Hepatocyte (in vitro differentiated cells): ENCODE measurements at regions not wholly inside any gene's neighbourhood (a gene's known extent, or its start where the extent isn't known, plus 50 kb on each side); places are given as distances from the start of the nearest gene placed in this dataset.

ENCODE experiments used
- EZH2 ChIP-seq: fragments of 200-600 bp; sonication (generic); IDR thresholded peaks from 2 replicates; pipeline ENCODE4 v1.6.1; 2016; ENCODE audit warnings: antibody characterized with exemption, mild to moderate bottlenecking, borderline replicate concordance
- EZH2phosphoT487 ChIP-seq: fragments of 200-600 bp; sonication (generic); IDR thresholded peaks from one replicate; pipeline ENCODE4 v1.6.1; 2018; ENCODE audit warnings: antibody characterized with exemption, mild to moderate bottlenecking, low read depth, moderate library complexity; ENCODE audit not compliant: unreplicated experiment, severe bottlenecking
- TF ChIP-seq, protein P1 (sequence below): fragments of 200-600 bp; sonication (generic); IDR thresholded peaks from 2 replicates; pipeline ENCODE4 v1.5.1; 2016; ENCODE audit warnings: antibody characterized with exemption, mild to moderate bottlenecking; ENCODE audit not compliant: poor library complexity

GRCh38 chr9:109725460-109725859 lies 54.5 kb upstream of the PALM2AKAP2 start:
- TF ChIP-seq, protein P1, sequence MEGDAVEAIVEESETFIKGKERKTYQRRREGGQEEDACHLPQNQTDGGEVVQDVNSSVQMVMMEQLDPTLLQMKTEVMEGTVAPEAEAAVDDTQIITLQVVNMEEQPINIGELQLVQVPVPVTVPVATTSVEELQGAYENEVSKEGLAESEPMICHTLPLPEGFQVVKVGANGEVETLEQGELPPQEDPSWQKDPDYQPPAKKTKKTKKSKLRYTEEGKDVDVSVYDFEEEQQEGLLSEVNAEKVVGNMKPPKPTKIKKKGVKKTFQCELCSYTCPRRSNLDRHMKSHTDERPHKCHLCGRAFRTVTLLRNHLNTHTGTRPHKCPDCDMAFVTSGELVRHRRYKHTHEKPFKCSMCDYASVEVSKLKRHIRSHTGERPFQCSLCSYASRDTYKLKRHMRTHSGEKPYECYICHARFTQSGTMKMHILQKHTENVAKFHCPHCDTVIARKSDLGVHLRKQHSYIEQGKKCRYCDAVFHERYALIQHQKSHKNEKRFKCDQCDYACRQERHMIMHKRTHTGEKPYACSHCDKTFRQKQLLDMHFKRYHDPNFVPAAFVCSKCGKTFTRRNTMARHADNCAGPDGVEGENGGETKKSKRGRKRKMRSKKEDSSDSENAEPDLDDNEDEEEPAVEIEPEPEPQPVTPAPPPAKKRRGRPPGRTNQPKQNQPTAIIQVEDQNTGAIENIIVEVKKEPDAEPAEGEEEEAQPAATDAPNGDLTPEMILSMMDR: no peak
- TF ChIP-seq EZH2phosphoT487 (no peak), EZH2 (no peak)
